Neuronal stem cell (in vitro differentiated cells): ENCODE measurements at regions not wholly inside any gene's neighbourhood (a gene's known extent, or its start where the extent isn't known, plus 50 kb on each side); places are given as distances from the start of the nearest gene placed in this dataset.

Experiments used
- DNase-seq: peaks from one replicate; pipeline ENCODE4 v3.0.0-alpha.2; 2013; ENCODE audit warnings: low spot score
- H2AFZ ChIP-seq: one replicate; pipeline ENCODE4 v1.6.1; 2013; ENCODE audit warnings: mild to moderate bottlenecking, low read length, inconsistent platforms
- H2AK5ac ChIP-seq: 2 replicates; pipeline ENCODE4 v1.6.1; 2013; ENCODE audit warnings: low read depth, mild to moderate bottlenecking, inconsistent platforms, low read length, moderate library complexity, mixed read lengths
- H2BK120ac ChIP-seq: 2 replicates; pipeline ENCODE4 v1.6.1; 2013; ENCODE audit warnings: low read depth, mild to moderate bottlenecking, inconsistent platforms, low read length, moderate library complexity, mixed read lengths
- H2BK12ac ChIP-seq: one replicate; pipeline ENCODE4 v1.6.1; 2013; ENCODE audit warnings: low read length, inconsistent platforms
- H2BK15ac ChIP-seq: 2 replicates; pipeline ENCODE4 v1.6.1; 2013; ENCODE audit warnings: mild to moderate bottlenecking, low read length, inconsistent platforms, mixed read lengths
- H2BK5ac ChIP-seq: one replicate; pipeline ENCODE4 v1.6.1; 2013; ENCODE audit warnings: inconsistent platforms, mild to moderate bottlenecking, low read length, moderate library complexity
- H3K14ac ChIP-seq: one replicate; pipeline ENCODE4 v1.6.1; 2013; ENCODE audit warnings: low read length, inconsistent platforms
- H3K18ac ChIP-seq: 2 replicates; pipeline ENCODE4 v1.6.1; 2013; ENCODE audit warnings: low read length, inconsistent platforms
- H3K23ac ChIP-seq: 2 replicates; pipeline ENCODE4 v1.6.1; 2013; ENCODE audit warnings: low read depth, mild to moderate bottlenecking, mixed read lengths, low read length, inconsistent platforms; ENCODE audit not compliant: poor library complexity
- H3K27ac ChIP-seq: replicated peaks from 3 replicates; pipeline ENCODE4 v1.5.1; 2013; ENCODE audit warnings: low read length, inconsistent platforms
- H3K27me3 ChIP-seq, 3 experiments: 2 replicates each; pipeline ENCODE4 v1.6.1; 2013; ENCODE audit warnings: low read length in 3 of 3, mild to moderate bottlenecking in 2 of 3, inconsistent platforms in 1 of 3, low read depth in 1 of 3, mixed read lengths in 1 of 3, moderate library complexity in 1 of 3; ENCODE audit not compliant: control insufficient read depth in 3 of 3, insufficient read depth in 3 of 3
- H3K36me3 ChIP-seq, 2 donors: replicated peaks in 1 of 2; 2 replicates each; pipeline ENCODE4 v1.6.1; 2013; ENCODE audit warnings: low read length in 2 of 2; ENCODE audit not compliant: control insufficient read depth in 2 of 2, insufficient read depth in 2 of 2
- H3K4ac ChIP-seq: 2 replicates; pipeline ENCODE4 v1.6.1; 2013; ENCODE audit warnings: inconsistent platforms, mild to moderate bottlenecking, low read length, moderate library complexity
- H3K4me1 ChIP-seq, 2 donors: 1 replicate in 1 of 2; 2 replicates in 1 of 2; pipeline ENCODE4 v1.6.1; 2013; ENCODE audit warnings: low read length in 2 of 2, low read depth in 1 of 2; ENCODE audit not compliant: control insufficient read depth in 2 of 2, insufficient read depth in 1 of 2
- H3K4me2 ChIP-seq: one replicate; pipeline ENCODE4 v1.6.1; 2013; ENCODE audit warnings: mild to moderate bottlenecking, low read length, inconsistent platforms; ENCODE audit not compliant: insufficient read depth, poor library complexity, severe bottlenecking
- H3K4me3 ChIP-seq, 2 donors: 2 replicates each; pipeline ENCODE4 v1.5.1; 2013; ENCODE audit warnings: low read length in 2 of 2, mild to moderate bottlenecking in 2 of 2, inconsistent platforms in 1 of 2, moderate library complexity in 1 of 2
- H3K79me1 ChIP-seq: one replicate; pipeline ENCODE4 v1.6.1; 2013; ENCODE audit warnings: low read depth, mild to moderate bottlenecking, inconsistent platforms, low read length, moderate library complexity
- H3K9ac ChIP-seq: one replicate; pipeline ENCODE4 v1.6.1; 2013; ENCODE audit warnings: mild to moderate bottlenecking, low read depth, low read length, inconsistent platforms; ENCODE audit not compliant: poor library complexity
- H3K9me3 ChIP-seq, 2 donors: replicated peaks in 1 of 2; 2 replicates each; pipeline versions ENCODE3 to v1.6.1; 2013; ENCODE audit warnings: low read length in 2 of 2, mild to moderate bottlenecking in 2 of 2, inconsistent platforms in 1 of 2, low read depth in 1 of 2, mixed read lengths in 1 of 2, moderate library complexity in 1 of 2; ENCODE audit not compliant: control insufficient read depth in 2 of 2, insufficient read depth in 1 of 2
- H4K8ac ChIP-seq: one replicate; pipeline ENCODE4 v1.6.1; 2013; ENCODE audit warnings: low read depth, mild to moderate bottlenecking, inconsistent platforms, low read length, moderate library complexity
- H4K91ac ChIP-seq: one replicate; pipeline ENCODE4 v1.6.1; 2013; ENCODE audit warnings: low read length, low read depth, mild to moderate bottlenecking, inconsistent platforms; ENCODE audit not compliant: poor library complexity
- WGBS, 2 donors: extraction: QIAGEN DNeasy Blood & Tissue Kit; methylation state at CpG; one replicate each; pipeline ENCODE4 v1.1.7; 2013; ENCODE audit warnings: missing lambda C conversion rate in 2 of 2, mixed read lengths in 1 of 2; ENCODE audit not compliant: insufficient read length in 2 of 2, insufficient replicate concordance in 1 of 2; ENCODE audit errors: extremely low coverage in 2 of 2; 5-methylcytosine and 5-hydroxymethylcytosine counted together

DNA sequence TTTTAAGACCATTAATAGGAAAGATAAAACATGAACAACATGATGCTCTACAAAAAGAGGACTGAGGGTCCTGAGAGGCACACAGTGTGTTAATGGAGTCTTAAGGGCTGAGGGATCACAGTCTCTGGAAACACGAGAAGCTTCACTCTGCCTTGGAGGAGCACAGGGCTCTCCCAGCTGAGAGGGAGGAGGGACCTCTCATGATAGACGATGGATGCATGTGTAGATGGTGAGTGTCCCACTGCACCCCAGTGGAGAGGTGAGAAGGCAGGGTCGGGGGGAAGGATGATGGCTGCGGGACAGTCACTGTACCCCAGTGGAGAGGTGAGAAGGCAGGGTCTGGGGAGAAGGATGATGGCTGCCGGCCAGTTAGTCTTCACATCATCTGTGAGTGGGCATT is 613.4 kb downstream of the IRX1 start:
- no peak overlapping the region for H3K14ac ChIP-seq
- no peak overlapping the region for H2AFZ ChIP-seq
- no peak overlapping the region for H2BK5ac ChIP-seq
- no CpG with 5 or more reads among the region's 5 CpGs for WGBS, 2 donors
- H3K36me3 ChIP-seq, result no peaks in the 10 kb centered on the region
- peak overlapping the region; percentile 24 for H3K18ac ChIP-seq
- H2AK5ac ChIP-seq, result peak overlapping the region; percentile 24
- no peak overlapping the region for H3K9ac ChIP-seq
- H3K27ac ChIP-seq, result no peak overlapping the region
- no peaks in the 10 kb centered on the region for H3K79me1 ChIP-seq
- H3K27me3 ChIP-seq, result no peaks in the 10 kb centered on the region
- H3K9me3 ChIP-seq, result peaks cover 0 to 4% of the 10 kb centered on the region in 2 donors
- no peak overlapping the region for H2BK15ac ChIP-seq
- no peak overlapping the region for H3K4me3 ChIP-seq
- no peak overlapping the region for H3K4me2 ChIP-seq
- no peak overlapping the region for H2BK120ac ChIP-seq
- H3K4ac ChIP-seq, result no peak overlapping the region
- no peak overlapping the region for H3K23ac ChIP-seq
- H2BK12ac ChIP-seq, result no peak overlapping the region
- peak overlapping the region; percentile 12 for H4K91ac ChIP-seq
- H4K8ac ChIP-seq, result no peak overlapping the region
- no peak for DNase-seq
- H3K4me1 ChIP-seq, result peaks cover 21% of the 10 kb centered on the region in 2 donors

DNA sequence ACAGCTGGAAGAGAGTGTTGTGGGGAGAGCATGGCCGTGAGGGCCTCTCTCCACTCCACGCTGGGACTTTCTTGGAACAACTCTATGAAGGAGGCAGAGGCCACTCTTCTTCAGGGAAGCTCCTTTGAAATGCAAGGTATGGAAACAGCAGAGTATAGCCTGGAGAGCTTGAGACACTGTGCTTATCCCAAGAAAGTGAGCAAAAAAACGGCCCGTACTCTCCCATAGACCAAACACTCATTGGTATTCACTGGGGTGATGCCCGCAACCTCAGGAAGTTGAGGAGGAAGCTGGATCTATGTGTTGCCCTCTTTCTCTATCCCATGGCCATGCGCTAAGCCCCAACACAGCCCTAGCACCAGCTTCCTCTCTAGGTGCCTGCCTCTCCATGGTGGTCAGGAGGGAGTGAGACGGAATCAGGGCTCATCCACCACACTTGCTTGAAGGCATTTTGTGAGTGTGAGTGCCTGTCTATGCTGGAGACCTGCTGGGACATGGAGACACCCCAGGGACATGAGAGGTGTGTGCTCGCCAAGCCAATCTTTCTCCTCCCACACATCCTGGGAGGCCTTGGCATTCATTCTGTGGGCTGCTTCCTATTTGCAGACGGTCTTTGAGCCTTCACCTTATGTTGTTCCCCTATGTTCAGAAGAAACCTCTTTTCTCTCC is 616.6 kb downstream of the IRX1 start:
- no CpG with 5 or more reads among the region's 9 CpGs for whole genome bisulfite sequencing, 2 donors

DNA sequence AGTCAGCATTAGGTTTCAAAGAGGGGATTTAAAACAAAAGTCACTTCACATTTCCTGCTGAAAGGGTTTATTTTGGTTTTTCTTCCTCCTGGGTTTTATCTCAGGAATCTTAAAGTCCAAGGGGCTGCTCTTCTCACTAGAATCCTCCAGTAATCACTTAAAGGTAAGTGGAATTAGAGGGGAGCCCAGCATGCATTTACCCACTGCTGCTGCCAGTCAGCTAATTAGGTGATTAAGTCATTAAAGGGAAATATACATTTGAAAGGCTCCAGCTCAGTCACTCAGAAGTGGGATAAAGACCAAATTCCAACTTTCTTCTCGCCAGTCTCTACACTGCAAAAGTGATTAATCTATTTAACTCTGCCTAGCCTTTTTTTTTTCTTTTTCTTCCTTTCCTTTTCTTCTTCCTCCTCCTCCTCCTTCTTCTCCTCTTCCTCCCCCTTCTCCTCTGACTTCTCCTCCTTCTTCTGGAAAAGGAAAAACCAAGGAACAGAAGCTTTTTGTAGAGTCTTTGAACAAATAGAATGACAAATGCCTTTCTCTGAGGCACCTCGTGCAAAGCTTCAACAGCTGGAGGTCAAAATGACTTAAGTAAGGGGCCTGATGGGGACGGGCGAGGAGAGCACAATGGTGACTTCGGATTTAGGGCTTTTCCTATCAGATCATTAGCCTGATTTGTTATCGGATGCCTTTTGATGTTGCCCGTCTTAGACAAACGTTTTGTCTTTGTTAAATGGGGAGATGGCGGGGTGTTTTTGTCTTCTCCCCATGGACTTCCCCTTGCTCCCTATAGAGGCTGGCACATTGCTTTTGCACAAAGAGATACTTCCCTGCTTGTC is 617.6 kb downstream of the IRX1 start:
- Histone ChIP-seq H3K27ac (peak overlapping the region; percentile 52), H4K91ac (no peak overlapping the region), H2AFZ (no peak overlapping the region), H3K4me1 (peaks cover 0 to 13% of the 10 kb centered on the region in 2 donors), H2BK120ac (no peak overlapping the region), H3K23ac (no peak overlapping the region), H3K36me3 (no peaks in the 10 kb centered on the region), H2BK5ac (no peak overlapping the region), H2AK5ac (no peak overlapping the region), H3K9me3 (peaks cover 0 to 4% of the 10 kb centered on the region in 2 donors), H3K79me1 (no peaks in the 10 kb centered on the region), H3K18ac (no peak overlapping the region), H2BK15ac (no peak overlapping the region), H3K27me3 (peaks cover 0 to 2% (median 0%) of the 10 kb centered on the region in 3 experiments), H4K8ac (no peak overlapping the region), H3K4me3 (no peak overlapping the region), H3K4ac (no peak overlapping the region), H2BK12ac (no peak overlapping the region), H3K4me2 (no peak overlapping the region), H3K9ac (no peak overlapping the region), H3K14ac (no peak overlapping the region)
- peak; percentile 69 for DNase-seq
- WGBS, 2 donors, result no CpG with 5 or more reads among the region's 9 CpGs

More for the DNA sequence above, 616.6 kb downstream of the IRX1 start:
- no peaks in the 10 kb centered on the region for H3K36me3 ChIP-seq
- H2BK120ac ChIP-seq, result no peak overlapping the region
- no peak overlapping the region for H4K91ac ChIP-seq
- H2BK12ac ChIP-seq, result no peak overlapping the region
- no peak overlapping the region for H2BK15ac ChIP-seq
- H3K27ac ChIP-seq, result peak overlapping the region; percentile 52
- H3K4me3 ChIP-seq, result no peak overlapping the region
- H3K4me1 ChIP-seq, result peaks cover 9 to 16% of the 10 kb centered on the region in 2 donors
- no peak overlapping the region for H3K4ac ChIP-seq
- no peak overlapping the region for H3K9ac ChIP-seq
- H3K14ac ChIP-seq, result peak overlapping the region; percentile 14
- peak overlapping the region; percentile 63 for H2BK5ac ChIP-seq
- no peak overlapping the region for H4K8ac ChIP-seq
- DNase-seq, result no peak
- H3K18ac ChIP-seq, result peak overlapping the region; percentile 60
- peak overlapping the region; percentile 53 for H2AK5ac ChIP-seq
- H3K4me2 ChIP-seq, result no peak overlapping the region
- peak overlapping the region; percentile 16 for H3K23ac ChIP-seq
- H2AFZ ChIP-seq, result no peak overlapping the region
- H3K9me3 ChIP-seq, result peaks cover 0 to 4% of the 10 kb centered on the region in 2 donors
- H3K27me3 ChIP-seq, result peaks cover 0 to 2% (median 0%) of the 10 kb centered on the region in 3 experiments
- no peaks in the 10 kb centered on the region for H3K79me1 ChIP-seq

DNA sequence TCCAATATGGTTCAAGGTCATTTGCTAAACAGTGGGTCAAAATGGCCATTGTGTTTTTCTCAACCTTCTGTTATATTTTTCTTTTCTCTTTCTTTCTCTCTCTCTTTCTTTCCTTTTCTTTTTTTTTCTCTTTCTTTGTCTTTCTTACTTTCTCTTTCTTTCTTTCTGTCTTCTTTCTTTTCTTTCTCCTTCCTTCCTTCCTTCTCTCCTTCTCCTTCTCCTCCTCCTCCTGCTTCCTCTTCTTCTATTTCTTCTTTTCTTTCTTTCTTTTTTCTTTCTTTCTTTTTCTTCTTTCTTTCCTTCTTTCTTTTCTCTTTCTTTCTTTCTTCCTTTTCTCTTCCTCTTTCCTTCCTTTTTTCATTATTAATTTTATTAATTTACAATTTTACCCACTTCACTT is 619.5 kb downstream of the IRX1 start:
- DNase-seq, result no peak
- Histone ChIP-seq H3K79me1 (no peaks in the 10 kb centered on the region), H3K9ac (no peak overlapping the region), H3K9me3 (peaks cover 0 to 9% of the 10 kb centered on the region in 2 donors), H3K18ac (no peak overlapping the region), H3K36me3 (no peaks in the 10 kb centered on the region), H3K4ac (no peak overlapping the region), H3K27me3 (peaks cover 0 to 4% (median 0%) of the 10 kb centered on the region in 3 experiments), H2AFZ (no peak overlapping the region), H3K4me2 (no peak overlapping the region), H3K27ac (no peak overlapping the region), H4K91ac (no peak overlapping the region), H3K14ac (no peak overlapping the region), H3K4me3 (no peak overlapping the region), H3K23ac (no peak overlapping the region), H2AK5ac (no peak overlapping the region), H2BK120ac (no peak overlapping the region), H4K8ac (no peak overlapping the region), H2BK5ac (no peak overlapping the region), H2BK12ac (no peak overlapping the region), H2BK15ac (no peak overlapping the region), H3K4me1 (peaks cover 0 to 13% of the 10 kb centered on the region in 2 donors)
